ENCODE measurements at regions not wholly inside any gene's neighbourhood (a gene's known extent, or its start where the extent isn't known, plus 50 kb on each side); places are given as distances from the start of the nearest gene placed in this dataset.

DNA sequence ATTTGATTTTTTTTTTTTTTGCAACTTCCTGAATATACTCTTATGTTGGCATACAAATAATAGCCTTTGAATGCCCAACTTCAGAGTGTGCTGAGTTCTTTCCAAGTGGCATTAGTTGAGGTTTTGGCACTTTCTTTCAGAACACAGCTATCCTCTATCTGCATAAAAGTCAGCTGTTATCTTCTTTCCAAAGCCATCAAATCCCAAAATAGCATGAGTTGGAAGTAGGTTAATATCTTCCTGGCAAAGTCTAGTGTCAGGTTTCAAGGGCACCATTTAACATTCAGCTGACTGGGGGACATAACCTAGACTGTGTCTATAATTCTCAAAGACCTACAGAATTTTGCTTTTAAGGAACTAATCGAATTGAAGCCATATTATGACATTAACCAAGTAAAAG is 223.9 kb downstream of the PLPP3 start:
- DNase-seq = no peak

DNA sequence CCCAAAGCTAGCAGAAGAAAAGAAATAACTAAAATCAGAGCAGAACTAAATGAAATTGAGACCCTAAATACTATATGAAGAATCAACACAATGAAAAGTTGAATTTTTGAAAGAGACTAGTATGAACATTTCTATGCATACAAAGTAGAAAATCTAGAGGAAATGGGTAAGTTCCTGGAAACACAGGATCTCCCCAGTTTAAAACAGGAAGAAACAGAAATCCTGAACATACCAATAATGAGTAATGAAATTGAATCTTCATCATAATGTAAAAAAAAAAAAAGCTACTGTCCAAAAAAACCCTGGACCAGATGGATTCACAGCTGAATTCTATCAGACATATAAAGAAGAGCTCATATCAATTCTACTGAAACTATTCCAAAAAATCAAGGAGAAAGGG is 233.5 kb downstream of the PLPP3 start:
- DNase-seq = no peak

GRCh38 chr1:56340977-56341376 is 238.4 kb downstream of the PLPP3 start:
- DNase-seq = no peak

GRCh38 chr1:56339786-56340465 is 239.4 kb downstream of the PLPP3 start:
- DNase-seq = no peak

DNA sequence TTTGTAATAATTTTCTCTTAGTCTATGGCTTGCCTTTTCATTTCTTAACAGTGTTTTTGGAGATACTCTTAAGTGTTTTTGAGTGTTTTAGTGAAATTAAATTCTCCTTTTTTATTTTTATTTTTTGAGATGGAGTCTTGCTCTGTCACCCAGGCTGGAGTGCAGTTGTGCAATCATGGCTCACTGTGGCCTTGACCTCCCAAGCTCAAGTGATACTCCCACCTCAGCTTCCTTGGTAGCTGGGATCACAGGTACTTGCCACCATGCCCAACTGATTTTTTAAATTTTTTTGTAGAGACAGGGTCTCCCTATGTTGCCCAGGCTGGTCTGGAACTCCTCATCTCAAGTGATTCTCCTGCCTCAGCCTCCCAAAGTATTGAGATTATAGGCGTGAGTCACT is 240.3 kb downstream of the PLPP3 start:
- DNase-seq = no peak

- peak; percentile 39 for DNase-seq
Observed at GRCh38 chr1:56336982-56337381, 242.4 kb downstream of the PLPP3 start.

DNA sequence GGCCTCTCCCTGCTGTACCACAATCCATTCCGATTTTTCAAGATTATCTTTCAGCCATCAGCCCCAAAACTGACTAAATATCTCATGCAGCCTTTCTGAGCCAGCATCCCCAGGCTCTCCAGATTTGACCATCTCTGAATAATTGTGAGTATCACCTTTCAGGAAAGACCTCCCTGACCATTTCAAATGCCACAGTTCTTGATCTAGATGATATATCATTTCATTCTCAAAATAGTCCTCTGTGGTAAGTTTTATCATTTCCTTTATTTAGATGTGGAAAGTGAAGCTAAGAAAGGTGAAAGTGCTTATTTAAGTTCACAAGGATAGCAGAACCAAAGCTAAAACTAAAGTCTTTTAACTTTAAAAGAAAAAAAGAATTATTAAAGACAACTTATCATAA is 244.0 kb downstream of the PLPP3 start:
- DNase-seq = no peak

- no peak for DNase-seq
Observed at GRCh38 chr1:56334047-56334446, 245.3 kb downstream of the PLPP3 start.

- no peak for DNase-seq
Observed at GRCh38 chr1:56333461-56333860, 245.9 kb downstream of the PLPP3 start.

DNA sequence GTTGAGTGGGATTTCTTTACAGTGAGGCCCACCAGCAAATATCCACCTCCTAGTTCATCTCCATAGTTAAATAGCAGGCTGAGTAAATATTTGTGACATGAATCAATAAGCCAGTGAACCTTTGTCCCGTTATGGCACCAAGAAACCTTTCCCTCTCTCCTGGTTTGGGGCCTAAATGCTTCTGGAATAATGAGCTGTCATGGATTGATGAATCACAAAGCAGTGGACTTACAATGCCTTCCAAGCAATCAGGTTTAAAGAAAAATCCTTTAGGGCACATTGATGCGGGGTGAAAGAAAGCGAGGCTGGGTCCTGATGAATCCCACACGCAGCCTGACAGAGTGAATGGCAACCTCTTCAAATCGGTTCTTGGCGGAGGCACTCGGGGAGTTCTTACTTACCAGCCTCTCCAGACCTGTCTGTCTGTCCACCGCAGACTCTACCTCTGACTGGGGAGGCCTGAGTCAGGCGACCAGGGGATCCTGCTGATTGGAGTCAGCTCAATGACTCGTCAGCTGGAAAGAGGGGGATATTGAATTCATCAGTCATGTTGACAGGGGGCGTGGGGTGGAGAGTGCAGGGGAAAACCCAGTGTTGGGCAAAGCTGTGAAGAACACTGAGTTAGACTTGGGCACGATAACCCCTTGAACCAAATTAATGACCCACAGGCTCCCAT is 247.3 kb downstream of the PLPP3 start:
- DNase-seq = peak; percentile 44

- no peak for DNase-seq
Observed at GRCh38 chr1:56331207-56331891, 248.0 kb downstream of the PLPP3 start.

GRCh38 chr1:56330391-56331026 is 248.9 kb downstream of the PLPP3 start:
- DNase-seq = peak; percentile 77

DNA sequence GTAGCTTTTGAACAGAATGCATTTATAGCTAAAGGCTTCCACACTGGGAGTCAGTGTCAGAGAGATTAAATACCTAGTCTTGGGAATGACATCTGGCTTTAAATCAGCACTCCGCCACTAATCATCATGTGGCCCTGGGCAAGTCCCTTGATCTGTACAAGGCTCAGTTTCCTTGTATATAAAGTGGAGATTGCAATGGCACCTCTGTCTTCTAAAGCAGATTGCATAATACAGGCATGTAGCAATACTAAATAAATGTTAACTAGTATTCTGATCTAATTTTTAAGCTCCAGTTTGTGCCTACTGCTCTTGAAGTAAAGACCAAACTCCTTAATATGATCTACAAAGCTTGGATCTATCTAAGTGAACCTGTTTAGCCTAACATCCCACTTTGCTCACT is 249.4 kb downstream of the PLPP3 start:
- no peak for DNase-seq

- no peak for DNase-seq
Observed at GRCh38 chr1:56327195-56327594, 252.2 kb downstream of the PLPP3 start.

GRCh38 chr1:56326056-56326455 is 253.3 kb downstream of the PLPP3 start:
- peak; percentile 64 for DNase-seq

DNA sequence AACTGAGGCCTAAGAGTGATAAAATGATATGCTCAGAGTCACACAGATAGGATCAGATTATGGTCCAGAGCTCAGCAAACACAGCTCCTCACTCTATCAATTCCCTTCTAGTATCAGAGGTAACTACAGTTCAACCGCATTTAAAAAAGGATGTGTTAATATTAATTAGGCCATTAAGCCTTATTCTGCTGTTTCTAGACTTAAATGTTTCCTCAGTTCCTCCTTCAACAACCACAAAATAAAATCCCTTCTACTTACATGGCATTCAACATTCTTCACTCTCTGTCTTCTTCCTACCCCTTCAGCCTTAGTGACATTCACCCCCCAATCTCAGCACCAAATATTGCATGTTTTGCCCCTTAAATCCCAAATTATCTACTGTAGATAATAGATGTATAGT is 254.9 kb downstream of the PLPP3 start:
- no peak for DNase-seq

DNA sequence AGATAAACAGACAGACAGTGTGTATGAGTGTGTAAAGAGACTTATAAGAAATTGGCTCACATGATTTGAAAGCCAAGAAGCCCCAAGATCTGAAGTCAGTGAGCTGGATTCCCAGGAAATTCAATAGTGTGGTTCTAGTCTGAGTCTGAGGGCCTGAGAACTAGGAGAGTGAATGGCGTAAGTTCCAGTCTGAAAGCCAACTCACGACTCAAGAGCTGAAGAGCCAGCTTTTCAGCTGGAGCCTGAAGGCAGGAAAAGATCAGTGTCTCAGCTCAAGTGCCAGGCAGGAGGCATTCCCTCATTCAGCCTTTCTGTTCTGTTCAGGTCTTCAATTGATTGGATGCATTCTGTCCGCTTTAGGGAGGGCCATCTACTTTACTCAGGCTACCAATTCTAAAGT is 257.2 kb downstream of the PLPP3 start:
- no peak for DNase-seq

DNA sequence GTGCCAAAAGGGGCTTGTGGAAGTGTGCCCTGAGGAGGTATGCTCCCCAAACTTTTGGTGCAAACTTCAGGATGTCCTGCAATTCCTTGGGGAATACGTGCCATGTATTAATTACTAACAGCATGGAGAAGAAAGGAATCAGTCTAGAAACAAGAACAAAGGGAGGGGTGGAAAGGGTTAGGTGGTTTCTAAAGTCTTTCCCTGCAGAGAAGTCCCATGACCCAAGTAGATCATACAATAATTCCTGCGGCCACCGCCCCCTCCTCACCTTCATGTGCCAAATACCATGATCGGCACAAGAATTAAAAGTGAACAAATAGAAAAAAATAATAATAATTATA is 258.2 kb downstream of the PLPP3 start:
- no peak for DNase-seq

DNA sequence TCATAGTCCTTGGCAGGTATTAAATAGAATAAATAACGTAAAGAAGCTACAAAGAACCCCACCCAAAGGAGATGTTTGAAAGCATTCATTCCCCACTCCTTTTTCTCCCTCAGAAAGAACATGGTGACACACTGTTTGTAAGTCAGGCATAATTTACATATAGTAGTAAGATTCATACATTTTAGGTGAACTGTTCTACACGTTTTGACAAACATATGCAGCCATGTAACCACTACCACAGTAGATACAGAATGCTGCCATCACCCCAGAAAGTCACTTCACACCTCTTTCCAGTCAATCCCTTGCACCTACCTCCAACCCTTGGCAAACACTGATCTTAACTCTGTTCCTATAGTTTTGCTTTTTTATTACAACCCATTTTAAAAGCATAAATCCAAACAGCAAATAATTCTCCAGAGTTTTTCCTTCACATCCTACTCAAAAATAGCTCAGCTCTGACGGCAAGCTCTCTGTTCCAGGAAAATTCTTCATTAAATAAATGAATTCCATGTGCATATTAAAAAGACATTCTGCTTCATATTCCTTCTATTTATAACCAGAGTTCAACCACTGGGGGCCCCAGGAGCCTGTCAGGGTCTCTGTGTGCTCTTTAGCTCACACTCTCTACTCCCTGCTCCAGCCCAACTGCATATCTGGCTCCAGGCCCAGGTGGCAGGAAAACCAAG is 258.8 kb downstream of the PLPP3 start:
- no peak for DNase-seq

DNA sequence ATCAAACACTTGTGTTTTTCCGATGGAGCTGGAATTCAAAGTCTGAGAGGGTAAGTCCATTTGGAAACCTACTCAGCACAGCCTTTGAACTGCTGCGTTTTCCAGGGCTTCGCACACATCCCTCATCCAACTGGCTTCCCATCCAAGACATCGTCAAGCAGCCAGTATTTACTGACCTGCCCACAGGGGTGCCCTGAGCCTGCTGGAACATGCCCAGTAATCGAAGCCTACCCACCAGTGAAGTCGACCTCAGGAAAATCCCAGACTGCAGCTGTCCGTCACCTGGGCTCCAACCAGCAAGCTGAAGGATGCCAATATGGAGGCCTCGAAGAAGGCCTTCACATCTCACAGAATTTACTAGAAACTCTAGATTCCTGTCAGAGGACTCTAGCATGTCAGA is 261.6 kb downstream of the PLPP3 start:
- DNase-seq = no peak

DNA sequence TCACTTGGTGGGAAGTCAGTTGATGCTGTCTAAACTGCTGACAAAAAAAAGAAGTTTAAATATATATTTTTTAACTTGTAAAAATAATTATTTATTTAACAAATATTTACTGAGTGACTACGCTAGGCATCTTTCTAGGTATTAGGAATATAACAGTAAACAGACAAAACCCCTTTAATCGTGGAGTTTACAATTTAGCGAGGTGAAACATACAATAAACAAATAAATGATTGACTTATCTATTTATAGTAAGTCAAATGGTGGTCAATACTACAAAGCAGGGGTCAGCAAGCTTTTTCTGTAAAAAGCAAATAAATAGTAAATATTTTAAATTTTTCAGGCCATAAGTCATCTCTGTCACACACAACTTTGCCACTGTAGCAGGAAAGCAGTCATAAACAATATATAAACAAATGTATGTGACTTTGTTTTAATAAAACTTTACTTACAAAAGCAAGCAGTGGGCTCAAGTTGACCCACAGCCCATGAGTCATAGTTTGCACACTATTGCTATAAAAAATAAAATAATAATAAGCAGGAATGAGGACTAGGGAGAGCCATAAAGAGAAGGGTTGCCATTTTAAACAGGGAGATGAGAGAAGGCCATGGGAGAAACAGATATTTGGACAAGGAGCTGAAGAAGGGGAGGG is 263.9 kb downstream of the PLPP3 start:
- DNase-seq = no peak

- no peak for DNase-seq
Observed at GRCh38 chr1:56313560-56313959, 265.8 kb downstream of the PLPP3 start.

DNA sequence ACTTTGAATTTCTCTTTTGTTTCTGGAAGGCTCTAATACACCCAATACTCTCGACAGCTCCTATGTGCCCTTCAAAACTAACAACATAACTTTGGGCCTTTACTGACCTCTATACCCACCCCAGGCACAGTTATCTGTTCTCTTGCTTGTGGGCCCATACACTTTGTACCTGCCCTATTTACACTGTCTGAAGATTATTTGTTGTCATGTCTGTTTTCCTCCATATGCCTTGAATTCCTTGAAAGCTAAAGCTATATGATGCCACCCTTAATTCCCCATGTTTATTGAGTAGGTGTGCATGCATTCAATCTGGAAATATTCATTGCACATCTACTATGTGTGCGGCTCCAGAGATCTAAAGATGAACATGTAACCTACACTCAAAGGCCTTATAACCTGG is 267.6 kb downstream of the PLPP3 start:
- DNase-seq = no peak

Measured in fibroblast of skin of scalp (primary cell).